ENCODE measurements at regions not wholly inside any gene's neighbourhood (a gene's known extent, or its start where the extent isn't known, plus 50 kb on each side); places are given as distances from the start of the nearest gene placed in this dataset.

DNA sequence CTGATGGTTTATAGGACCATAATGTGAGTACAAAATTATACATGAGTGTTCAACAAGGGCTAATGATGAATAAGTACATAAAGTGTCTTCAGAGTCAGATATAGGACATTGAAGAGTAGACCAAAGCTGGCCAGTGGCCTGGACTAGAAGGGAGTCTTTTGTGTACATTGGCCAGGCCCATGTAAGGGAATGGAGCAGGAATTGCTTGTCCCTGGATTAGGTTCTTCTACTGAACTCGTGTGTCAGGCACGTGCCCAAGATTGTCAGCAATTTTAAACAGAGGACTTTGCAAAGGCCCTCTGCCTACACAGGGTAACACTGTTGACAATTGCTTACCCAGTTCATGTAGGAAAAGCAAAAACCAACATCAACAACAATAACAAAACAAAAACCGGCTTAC is 196.0 kb upstream of the SEL1L start:
- TF ChIP-seq CTCF (IDR thresholded peaks at IDR 0.05; ENCODE audit: poor library complexity) = no peak
- TF ChIP-seq EZH2 (IDR thresholded peaks at IDR 0.05; ENCODE audit: borderline replicate concordance) = no peak
